A549 (cell line): ENCODE measurements at regions not wholly inside any gene's neighbourhood (a gene's known extent, or its start where the extent isn't known, plus 50 kb on each side); places are given as distances from the start of the nearest gene placed in this dataset.

Experiments used
- ATAC-seq, 2 experiments: fragments of 200-7000 bp in 1 of 2; fragments of >200 bp in 1 of 2; cut with Nextera tagmentation in 1 of 2; cut with Tn5 transposase in 1 of 2; 3 replicates each; pipeline versions ENCODE4 v1.8.0 to v1.9.1; 2018 to 2020; ENCODE audit warnings: mild to moderate bottlenecking in 1 of 2, moderate library complexity in 1 of 2
- CTCF ChIA-PET: fragments of 300-600 bp; sonication (Branson Sonifier 250); formaldehyde crosslinking; extraction: SDS; loops from one replicate; lab custom pipeline; 2021; ENCODE audit warnings: antibody characterized with exemption, inconsistent platforms; lab: Yijun Ruan, JAX
- POLR2A ChIA-PET: fragments of 350-600 bp; formaldehyde crosslinking; extraction: SDS; loops from one replicate; lab custom pipeline; 2021; ENCODE audit warnings: antibody characterized with exemption, inconsistent platforms; lab: Yijun Ruan, JAX
- DNase-seq, 2 experiments: peaks; one replicate each; pipeline versions ENCODE4 v3.0.0 to v3.0.0-alpha.2; 2011 to 2016; ENCODE audit warnings: low read depth in 1 of 2, low spot score in 1 of 2
- FAIRE-seq: peaks from 2 replicates; lab custom pipeline; 2011; peaks lifted over from hg19 to GRCh38; lab: Jason Lieb, UNC
- H3K27ac ChIP-seq, 2 experiments: fragments of >200 bp; sonication (Bioruptor Twin); formaldehyde crosslinking; 3 replicates each; pipeline ENCODE4 v1.5.1; 2016 to 2017
- H3K4me1 ChIP-seq: fragments of >200 bp; sonication (Bioruptor Twin); formaldehyde crosslinking; 3 replicates; pipeline ENCODE4 v1.6.1; 2016
- H3K4me2 ChIP-seq: fragments of >200 bp; sonication (Bioruptor Twin); formaldehyde crosslinking; 3 replicates; pipeline ENCODE4 v1.6.1; 2016
- H3K4me3 ChIP-seq: fragments of >200 bp; sonication (Bioruptor Twin); formaldehyde crosslinking; 3 replicates; pipeline ENCODE4 v1.5.1; 2016
- H3K9me3 ChIP-seq: fragments of >200 bp; sonication (Bioruptor Twin); formaldehyde crosslinking; 3 replicates; pipeline ENCODE4 v1.6.1; 2016
- BHLHE40 ChIP-seq: IDR thresholded peaks from 2 replicates; pipeline ENCODE4 v1.6.1; 2012; ENCODE audit warnings: low read depth, low read length, inconsistent platforms
- CBX2 ChIP-seq: fragments of 200-600 bp; sonication (generic); IDR thresholded peaks from 2 replicates; pipeline ENCODE4 v1.6.1; 2016; ENCODE audit warnings: low read depth, mild to moderate bottlenecking, borderline replicate concordance
- EHMT2 ChIP-seq: fragments of 200-600 bp; sonication (generic); IDR thresholded peaks from 2 replicates; pipeline ENCODE4 v1.6.1; 2016; ENCODE audit warnings: antibody characterized with exemption, low read depth, mild to moderate bottlenecking, moderate library complexity
- ESRRA ChIP-seq: fragments of 150-350 bp; IDR thresholded peaks from 2 replicates; pipeline ENCODE4 v1.6.1; 2014; ENCODE audit warnings: mild to moderate bottlenecking, low read length, borderline replicate concordance
- FOSB ChIP-seq: fragments of 250-450 bp; sonication (Bioruptor Pico); IDR thresholded peaks from 2 replicates; pipeline ENCODE4 v1.5.0; 2020; ENCODE audit warnings: mild to moderate bottlenecking, moderate library complexity
- HMGXB4 ChIP-seq: fragments of 250-450 bp; sonication (Bioruptor Pico); IDR thresholded peaks from 2 replicates; pipeline ENCODE4 v1.5.0; 2021; ENCODE audit warnings: mild to moderate bottlenecking, moderate library complexity, borderline replicate concordance
- HOXA7 ChIP-seq: fragments of 250-450 bp; sonication (Bioruptor Pico); IDR thresholded peaks from 2 replicates; pipeline ENCODE4 v1.5.0; 2020; ENCODE audit warnings: mild to moderate bottlenecking, moderate library complexity
- HOXB5 ChIP-seq: fragments of 250-450 bp; sonication (Bioruptor Pico); IDR thresholded peaks from 2 replicates; pipeline ENCODE4 v1.5.0; 2020; ENCODE audit warnings: mild to moderate bottlenecking, moderate library complexity
- MYC ChIP-seq: IDR thresholded peaks from 2 replicates; pipeline ENCODE4 v1.6.1; 2012; ENCODE audit warnings: mild to moderate bottlenecking, inconsistent platforms, low read length, improper control_type of control experiment, borderline replicate concordance
- NPAS2 ChIP-seq: fragments of 250-450 bp; sonication (Bioruptor Pico); IDR thresholded peaks from 2 replicates; pipeline ENCODE4 v1.8.0; 2022; ENCODE audit warnings: mild to moderate bottlenecking, moderate library complexity, borderline replicate concordance
- POLR2AphosphoS2 ChIP-seq: conservative IDR thresholded peaks from 2 replicates; pipeline ENCODE4 v1.6.1; 2012; ENCODE audit warnings: low read length, improper control_type of control experiment, inconsistent platforms
- RAD21 ChIP-seq, 2 experiments: fragments of >200 bp in 1 of 2; sonication (Bioruptor Twin) in 1 of 2; formaldehyde crosslinking in 1 of 2; IDR thresholded peaks in 1 of 2; conservative IDR thresholded peaks in 1 of 2; 2 replicates in 1 of 2; 3 replicates in 1 of 2; pipeline ENCODE4 v1.6.1; 2012 to 2018; ENCODE audit warnings: inconsistent platforms in 1 of 2
- TP53 ChIP-seq: fragments of 250-450 bp; sonication (Bioruptor Pico); IDR thresholded peaks from 2 replicates; pipeline ENCODE4 v1.5.0; 2021; ENCODE audit warnings: mild to moderate bottlenecking, moderate library complexity
- ZC3H11A ChIP-seq: fragments of 450-650 bp; IDR thresholded peaks from 2 replicates; pipeline ENCODE4 v1.6.1; 2014; ENCODE audit warnings: antibody characterized with exemption, mild to moderate bottlenecking
- ZSCAN20 ChIP-seq: fragments of 250-450 bp; sonication (Bioruptor Pico); IDR thresholded peaks from 2 replicates; pipeline ENCODE4 v1.8.0; 2022; ENCODE audit warnings: mild to moderate bottlenecking, moderate library complexity
- WGBS: methylation state at CpG from one replicate; pipeline ENCODE4 v1.1.6; 2017; ENCODE audit errors: missing lambda C conversion rate; 5-methylcytosine and 5-hydroxymethylcytosine counted together
- TF ChIP-seq, protein P1 (sequence below): IDR thresholded peaks from 2 replicates; pipeline ENCODE4 v1.6.1; 2012
- TF ChIP-seq, protein P2 (sequence below): fragments of >200 bp; sonication (Bioruptor Twin); formaldehyde crosslinking; IDR thresholded peaks from 3 replicates; pipeline ENCODE4 v1.6.1; 2016
- TF ChIP-seq, protein P3 (sequence below): IDR thresholded peaks from 2 replicates; pipeline ENCODE4 v1.6.1; 2012

GRCh38 chr12:61452076-61452475 is 808.1 kb upstream of the USP15 start:
- FAIRE-seq (no peak), DNase-seq (no peak), ATAC-seq (no peak)
- ChIA-PET CTCF (no interaction called here), POLR2A (no interaction called here)
- Histone ChIP-seq H3K4me3 (no peak overlapping the region), H3K9me3 (0 out of 3 replicates have a peak, but pooled peaks cover 2% of the 10 kb centered on the region), H3K27ac (no peak overlapping the region), H3K4me1 (no peaks in the 10 kb centered on the region), H3K4me2 (no peak overlapping the region)
- 55% methylated on average over 1 of the region's 1 CpG for WGBS
- no peak for TF ChIP-seq NPAS2
- TF ChIP-seq FOSB (CRISPR knock-in tag) = no peak
- TF ChIP-seq ZC3H11A = no peak
- no peak for TF ChIP-seq MYC
- TF ChIP-seq HOXA7 (CRISPR knock-in tag) = no peak
- TF ChIP-seq POLR2AphosphoS2 = no peak
- TF ChIP-seq, protein P1, sequence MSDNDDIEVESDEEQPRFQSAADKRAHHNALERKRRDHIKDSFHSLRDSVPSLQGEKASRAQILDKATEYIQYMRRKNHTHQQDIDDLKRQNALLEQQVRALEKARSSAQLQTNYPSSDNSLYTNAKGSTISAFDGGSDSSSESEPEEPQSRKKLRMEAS = no peak
- no peak for TF ChIP-seq ESRRA
- TF ChIP-seq, protein P2, sequence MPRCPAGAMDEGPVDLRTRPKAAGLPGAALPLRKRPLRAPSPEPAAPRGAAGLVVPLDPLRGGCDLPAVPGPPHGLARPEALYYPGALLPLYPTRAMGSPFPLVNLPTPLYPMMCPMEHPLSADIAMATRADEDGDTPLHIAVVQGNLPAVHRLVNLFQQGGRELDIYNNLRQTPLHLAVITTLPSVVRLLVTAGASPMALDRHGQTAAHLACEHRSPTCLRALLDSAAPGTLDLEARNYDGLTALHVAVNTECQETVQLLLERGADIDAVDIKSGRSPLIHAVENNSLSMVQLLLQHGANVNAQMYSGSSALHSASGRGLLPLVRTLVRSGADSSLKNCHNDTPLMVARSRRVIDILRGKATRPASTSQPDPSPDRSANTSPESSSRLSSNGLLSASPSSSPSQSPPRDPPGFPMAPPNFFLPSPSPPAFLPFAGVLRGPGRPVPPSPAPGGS = no peak
- TF ChIP-seq EHMT2 = no peak
- TF ChIP-seq, protein P3, sequence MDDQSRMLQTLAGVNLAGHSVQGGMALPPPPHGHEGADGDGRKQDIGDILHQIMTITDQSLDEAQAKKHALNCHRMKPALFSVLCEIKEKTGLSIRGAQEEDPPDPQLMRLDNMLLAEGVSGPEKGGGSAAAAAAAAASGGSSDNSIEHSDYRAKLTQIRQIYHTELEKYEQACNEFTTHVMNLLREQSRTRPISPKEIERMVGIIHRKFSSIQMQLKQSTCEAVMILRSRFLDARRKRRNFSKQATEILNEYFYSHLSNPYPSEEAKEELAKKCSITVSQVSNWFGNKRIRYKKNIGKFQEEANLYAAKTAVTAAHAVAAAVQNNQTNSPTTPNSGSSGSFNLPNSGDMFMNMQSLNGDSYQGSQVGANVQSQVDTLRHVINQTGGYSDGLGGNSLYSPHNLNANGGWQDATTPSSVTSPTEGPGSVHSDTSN = no peak
- no peak for TF ChIP-seq HMGXB4 (CRISPR knock-in tag)
- TF ChIP-seq HOXB5 (CRISPR knock-in tag) = no peak
- TF ChIP-seq TP53 (CRISPR knock-in tag) = no peak

DNA sequence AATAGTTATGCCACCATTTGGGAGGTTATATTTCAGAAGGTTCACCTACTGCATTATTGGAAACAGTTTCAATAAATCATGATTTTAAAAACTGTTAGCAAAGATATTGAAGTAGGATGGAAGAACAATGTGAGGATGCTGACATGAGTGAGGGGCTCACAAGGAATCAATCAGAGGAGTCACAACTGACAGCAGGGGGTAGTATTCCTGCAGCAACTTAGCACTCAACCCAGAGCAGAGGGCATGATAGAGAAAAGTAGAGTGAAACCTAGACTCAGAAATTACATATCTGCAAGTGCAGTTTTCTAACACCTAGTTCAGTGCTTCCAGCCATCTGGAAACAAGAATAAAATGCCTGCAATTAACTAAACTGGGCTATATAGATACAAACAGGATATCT is 772.5 kb upstream of the USP15 start:
- DNase-seq (no peak), ATAC-seq (no peak), FAIRE-seq (no peak)
- Histone ChIP-seq H3K27ac (no peak overlapping the region), H3K4me1 (no peaks in the 10 kb centered on the region), H3K4me3 (no peak overlapping the region), H3K4me2 (no peak overlapping the region), H3K9me3 (no peaks in the 10 kb centered on the region; the same call in 2 of the 3 replicates)
- ChIA-PET CTCF (no interaction called here), POLR2A (no interaction called here)
- TF ChIP-seq ZSCAN20 (CRISPR knock-in tag) = no peak
- TF ChIP-seq, protein P3 = no peak
- no peak for TF ChIP-seq BHLHE40
- no peak for TF ChIP-seq RAD21 (conservative IDR thresholded peaks at IDR 0.05 in 1 of 2, IDR thresholded peaks at IDR 0.05 in 1 of 2)
- no peak for TF ChIP-seq CBX2
